ENCODE measurements at regions not wholly inside any gene's neighbourhood (a gene's known extent, or its start where the extent isn't known, plus 50 kb on each side); places are given as distances from the start of the nearest gene placed in this dataset.

- no peak overlapping the region for H3K9ac ChIP-seq (ENCODE audit: low read depth, low read length)
- H3K4me1 ChIP-seq (ENCODE audit: insufficient read depth, low read length) = peaks cover 6% of the 10 kb centered on the region; the same call in 1 of the 2 replicates
- H3K27ac ChIP-seq (ENCODE audit: low read length) = no peak overlapping the region
- H3K4me3 ChIP-seq (ENCODE audit: low read length) = no peak overlapping the region
- no peaks in the 10 kb centered on the region for H3K9me3 ChIP-seq (ENCODE audit: insufficient read depth, low read depth, low read length)
- H3K27me3 ChIP-seq (ENCODE audit: insufficient read depth, low read length) = no peaks in the 10 kb centered on the region
- no peaks in the 10 kb centered on the region for H3K36me3 ChIP-seq (ENCODE audit: insufficient read depth, low read depth, low read length)
Observed at GRCh38 chr3:19711160-19711782, 222.7 kb downstream of the EFHB start.

- Histone ChIP-seq H3K9ac (ENCODE audit: low read depth, low read length) (no peak overlapping the region), H3K36me3 (ENCODE audit: insufficient read depth, low read depth, low read length) (no peaks in the 10 kb centered on the region), H3K4me3 (ENCODE audit: low read length) (no peak overlapping the region), H3K27me3 (ENCODE audit: insufficient read depth, low read length) (no peaks in the 10 kb centered on the region), H3K9me3 (ENCODE audit: insufficient read depth, low read depth, low read length) (no peaks in the 10 kb centered on the region; the same call in 1 of the 2 replicates), H3K4me1 (ENCODE audit: insufficient read depth, low read length) (peaks cover 5% of the 10 kb centered on the region; the same call in 1 of the 2 replicates), H3K27ac (ENCODE audit: low read length) (no peak overlapping the region)
Observed at GRCh38 chr3:19702416-19703078, 231.5 kb downstream of the EFHB start.

GRCh38 chr3:19688767-19689166, 245.2 kb downstream of the EFHB start:
- Histone ChIP-seq H3K4me3 (ENCODE audit: low read length) (no peak overlapping the region), H3K4me1 (ENCODE audit: insufficient read depth, low read length) (no peaks in the 10 kb centered on the region), H3K9me3 (ENCODE audit: insufficient read depth, low read depth, low read length) (peaks cover 4% of the 10 kb centered on the region), H3K27ac (ENCODE audit: low read length) (no peak overlapping the region), H3K27me3 (ENCODE audit: insufficient read depth, low read length) (no peaks in the 10 kb centered on the region), H3K9ac (ENCODE audit: low read depth, low read length) (no peak overlapping the region), H3K36me3 (ENCODE audit: insufficient read depth, low read depth, low read length) (no peaks in the 10 kb centered on the region)

GRCh38 chr3:19668163-19668562, 265.9 kb downstream of the EFHB start:
- H3K4me3 ChIP-seq (ENCODE audit: low read length) = no peak overlapping the region
- H3K36me3 ChIP-seq (ENCODE audit: insufficient read depth, low read depth, low read length) = no peaks in the 10 kb centered on the region
- no peaks in the 10 kb centered on the region for H3K9me3 ChIP-seq (ENCODE audit: insufficient read depth, low read depth, low read length)
- H3K27me3 ChIP-seq (ENCODE audit: insufficient read depth, low read length) = no peaks in the 10 kb centered on the region
- H3K9ac ChIP-seq (ENCODE audit: low read depth, low read length) = no peak overlapping the region
- no peak overlapping the region for H3K27ac ChIP-seq (ENCODE audit: low read length)
- no peaks in the 10 kb centered on the region for H3K4me1 ChIP-seq (ENCODE audit: insufficient read depth, low read length)

DNA sequence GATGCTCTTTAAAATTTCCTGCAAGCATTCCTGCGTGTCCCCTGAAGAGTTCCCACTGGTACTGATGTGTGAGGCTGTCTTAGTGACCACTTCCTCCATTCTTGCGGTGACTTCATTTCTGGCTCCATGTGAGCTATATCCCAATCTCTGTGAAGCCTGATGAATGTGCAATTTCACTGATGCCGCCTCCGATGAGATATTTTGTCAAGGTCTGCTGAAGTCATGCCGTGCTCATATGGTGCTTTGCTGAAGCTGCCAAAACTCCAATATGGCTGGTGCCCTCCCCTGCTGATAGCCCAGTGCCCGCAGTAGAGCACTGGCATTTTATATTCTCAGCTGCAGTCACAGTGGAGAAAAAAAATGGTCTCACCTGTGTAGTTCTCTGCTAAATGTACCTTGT, 271.5 kb downstream of the EFHB start:
- Histone ChIP-seq H3K4me1 (ENCODE audit: insufficient read depth, low read length) (no peaks in the 10 kb centered on the region), H3K4me3 (ENCODE audit: low read length) (no peak overlapping the region), H3K36me3 (ENCODE audit: insufficient read depth, low read depth, low read length) (no peaks in the 10 kb centered on the region), H3K27me3 (ENCODE audit: insufficient read depth, low read length) (no peaks in the 10 kb centered on the region), H3K9me3 (ENCODE audit: insufficient read depth, low read depth, low read length) (no peaks in the 10 kb centered on the region), H3K27ac (ENCODE audit: low read length) (no peak overlapping the region), H3K9ac (ENCODE audit: low read depth, low read length) (no peak overlapping the region)

DNA sequence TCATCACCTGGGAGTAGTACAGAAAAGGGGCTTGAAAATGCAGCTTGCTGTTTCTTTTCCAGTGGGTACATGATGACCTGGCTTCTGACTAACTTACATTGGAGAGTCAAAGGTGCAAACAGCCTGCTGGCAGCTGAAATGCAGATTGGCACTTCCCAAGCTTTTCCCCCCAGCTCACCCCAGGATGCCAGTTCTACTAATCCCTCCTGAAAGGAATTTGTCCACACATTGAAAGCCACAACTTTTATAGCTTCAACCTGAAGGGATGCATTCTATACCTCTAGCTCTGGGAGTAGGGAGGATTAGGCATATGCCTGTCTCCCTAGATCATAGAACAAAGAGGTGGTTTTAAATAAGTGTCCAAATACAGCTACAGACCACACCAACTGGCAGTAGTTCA, 281.7 kb downstream of the EFHB start:
- Histone ChIP-seq H3K9ac (ENCODE audit: low read depth, low read length) (no peak overlapping the region), H3K36me3 (ENCODE audit: insufficient read depth, low read depth, low read length) (no peaks in the 10 kb centered on the region), H3K9me3 (ENCODE audit: insufficient read depth, low read depth, low read length) (peaks cover 26% of the 10 kb centered on the region), H3K4me1 (ENCODE audit: insufficient read depth, low read length) (peaks cover 13% of the 10 kb centered on the region; the same call in 1 of the 2 replicates), H3K27ac (ENCODE audit: low read length) (no peak overlapping the region), H3K4me3 (ENCODE audit: low read length) (no peak overlapping the region), H3K27me3 (ENCODE audit: insufficient read depth, low read length) (no peaks in the 10 kb centered on the region)

- no peak overlapping the region for H3K9ac ChIP-seq (ENCODE audit: low read depth, low read length)
- no peaks in the 10 kb centered on the region for H3K4me1 ChIP-seq (ENCODE audit: insufficient read depth, low read length)
- H3K4me3 ChIP-seq (ENCODE audit: low read length) = no peak overlapping the region
- no peaks in the 10 kb centered on the region for H3K9me3 ChIP-seq (ENCODE audit: insufficient read depth, low read depth, low read length)
- no peak overlapping the region for H3K27ac ChIP-seq (ENCODE audit: low read length)
- no peaks in the 10 kb centered on the region for H3K27me3 ChIP-seq (ENCODE audit: insufficient read depth, low read length)
- H3K36me3 ChIP-seq (ENCODE audit: insufficient read depth, low read depth, low read length) = no peaks in the 10 kb centered on the region
Observed at GRCh38 chr3:19645093-19645492, 288.9 kb downstream of the EFHB start.

GRCh38 chr3:19644405-19644804, 289.6 kb downstream of the EFHB start:
- Histone ChIP-seq H3K9ac (ENCODE audit: low read depth, low read length) (no peak overlapping the region), H3K4me3 (ENCODE audit: low read length) (no peak overlapping the region), H3K27ac (ENCODE audit: low read length) (no peak overlapping the region)

GRCh38 chr3:19641408-19641807, 292.6 kb downstream of the EFHB start:
- H3K9me3 ChIP-seq (ENCODE audit: insufficient read depth, low read depth, low read length) = no peaks in the 10 kb centered on the region
- no peak overlapping the region for H3K9ac ChIP-seq (ENCODE audit: low read depth, low read length)
- no peaks in the 10 kb centered on the region for H3K36me3 ChIP-seq (ENCODE audit: insufficient read depth, low read depth, low read length)
- no peak overlapping the region for H3K4me3 ChIP-seq (ENCODE audit: low read length)
- H3K27ac ChIP-seq (ENCODE audit: low read length) = no peak overlapping the region
- no peaks in the 10 kb centered on the region for H3K4me1 ChIP-seq (ENCODE audit: insufficient read depth, low read length)
- H3K27me3 ChIP-seq (ENCODE audit: insufficient read depth, low read length) = no peaks in the 10 kb centered on the region

More at GRCh38 chr3:19644405-19644804, 289.6 kb downstream of the EFHB start:
- Histone ChIP-seq H3K9me3 (ENCODE audit: insufficient read depth, low read depth, low read length) (no peaks in the 10 kb centered on the region), H3K36me3 (ENCODE audit: insufficient read depth, low read depth, low read length) (no peaks in the 10 kb centered on the region), H3K27me3 (ENCODE audit: insufficient read depth, low read length) (no peaks in the 10 kb centered on the region), H3K4me1 (ENCODE audit: insufficient read depth, low read length) (no peaks in the 10 kb centered on the region)

DNA sequence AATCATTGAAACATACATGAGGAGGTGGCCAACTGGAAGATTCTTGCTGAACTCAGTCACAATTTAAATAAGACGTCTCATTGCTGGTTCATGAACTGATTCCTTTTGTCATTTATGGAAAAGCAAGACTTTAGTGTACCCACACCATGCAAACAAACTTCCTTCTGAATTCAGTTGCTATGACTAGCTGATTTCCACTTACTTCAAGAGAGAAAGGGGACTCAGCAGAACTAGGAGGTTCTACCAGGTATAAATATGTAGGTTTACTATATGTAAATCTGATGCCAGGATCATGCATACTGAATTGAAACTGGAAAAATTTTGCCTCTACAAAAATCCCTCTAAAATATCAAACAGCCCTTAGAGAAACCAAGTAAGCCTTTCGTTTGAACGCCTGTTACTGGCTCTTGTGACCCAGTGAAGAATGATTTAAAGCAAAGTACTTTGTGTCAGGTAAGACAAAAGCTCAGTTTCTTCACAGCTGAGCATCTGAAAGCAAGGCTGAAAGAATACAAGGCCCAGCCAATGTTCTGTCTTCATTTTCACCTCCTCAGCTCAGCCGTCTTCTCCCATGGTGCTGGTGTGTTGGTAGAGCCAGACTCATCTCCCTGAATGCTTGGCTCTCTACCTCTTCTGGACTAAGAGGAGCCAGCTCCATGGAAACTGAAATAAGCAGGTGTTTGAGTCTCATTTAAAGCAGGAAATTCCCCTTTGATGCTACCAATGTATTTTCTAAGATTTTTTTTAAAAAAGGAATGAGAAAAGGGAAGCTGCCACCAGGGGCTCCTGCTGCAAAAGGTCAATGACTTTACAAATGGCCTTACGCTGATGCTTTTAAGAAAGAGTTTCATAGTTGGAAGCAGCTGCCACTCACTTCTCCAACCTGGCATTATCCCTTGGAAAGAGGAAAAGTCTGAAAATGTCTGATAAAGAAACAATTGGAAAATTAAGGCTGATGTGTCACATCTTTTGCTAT, 301.6 kb downstream of the EFHB start:
- H3K9me3 ChIP-seq (ENCODE audit: insufficient read depth, low read depth, low read length) = no peaks in the 10 kb centered on the region
- no peak overlapping the region for H3K27ac ChIP-seq (ENCODE audit: low read length)
- no peaks in the 10 kb centered on the region; the same call in 1 of the 2 replicates for H3K4me1 ChIP-seq (ENCODE audit: insufficient read depth, low read length)
- H3K4me3 ChIP-seq (ENCODE audit: low read length) = no peak overlapping the region
- no peak overlapping the region for H3K9ac ChIP-seq (ENCODE audit: low read depth, low read length)
- H3K27me3 ChIP-seq (ENCODE audit: insufficient read depth, low read length) = no peaks in the 10 kb centered on the region
- no peaks in the 10 kb centered on the region for H3K36me3 ChIP-seq (ENCODE audit: insufficient read depth, low read depth, low read length)

DNA sequence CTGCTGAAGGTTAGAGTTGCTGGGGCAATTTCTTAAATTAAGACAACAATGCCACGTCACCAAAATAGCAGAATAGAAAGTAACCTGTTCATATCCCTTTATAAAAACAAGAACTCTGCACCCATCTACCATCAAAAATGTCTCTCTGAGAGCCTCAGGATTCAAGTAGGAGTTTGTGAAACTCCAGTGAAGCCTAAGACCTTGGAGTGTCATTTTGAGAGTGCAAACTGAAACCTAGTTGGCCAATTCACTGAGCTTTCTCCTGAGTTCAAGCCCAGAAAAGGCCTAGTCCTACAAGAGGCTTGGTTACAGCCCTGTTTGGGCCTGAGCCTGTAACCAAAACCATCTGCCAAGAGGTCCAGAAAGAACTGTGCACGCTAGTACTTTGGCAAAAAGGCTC, 335.1 kb downstream of the EFHB start:
- Histone ChIP-seq H3K9me3 (ENCODE audit: insufficient read depth, low read depth, low read length) (no peaks in the 10 kb centered on the region), H3K9ac (ENCODE audit: low read depth, low read length) (no peak overlapping the region), H3K27ac (ENCODE audit: low read length) (no peak overlapping the region), H3K27me3 (ENCODE audit: insufficient read depth, low read length) (no peaks in the 10 kb centered on the region), H3K36me3 (ENCODE audit: insufficient read depth, low read depth, low read length) (no peaks in the 10 kb centered on the region), H3K4me1 (ENCODE audit: insufficient read depth, low read length) (no peaks in the 10 kb centered on the region), H3K4me3 (ENCODE audit: low read length) (no peak overlapping the region)

All from iPS-20b (cell line).